ENCODE measurements at regions not wholly inside any gene's neighbourhood (a gene's known extent, or its start where the extent isn't known, plus 50 kb on each side); places are given as distances from the start of the nearest gene placed in this dataset.
"Not testable (repeated sequence)": the region's sequence is repeated elsewhere in the genome, so short reads cannot be mapped to it uniquely, and the experiment has no call there.

DNA sequence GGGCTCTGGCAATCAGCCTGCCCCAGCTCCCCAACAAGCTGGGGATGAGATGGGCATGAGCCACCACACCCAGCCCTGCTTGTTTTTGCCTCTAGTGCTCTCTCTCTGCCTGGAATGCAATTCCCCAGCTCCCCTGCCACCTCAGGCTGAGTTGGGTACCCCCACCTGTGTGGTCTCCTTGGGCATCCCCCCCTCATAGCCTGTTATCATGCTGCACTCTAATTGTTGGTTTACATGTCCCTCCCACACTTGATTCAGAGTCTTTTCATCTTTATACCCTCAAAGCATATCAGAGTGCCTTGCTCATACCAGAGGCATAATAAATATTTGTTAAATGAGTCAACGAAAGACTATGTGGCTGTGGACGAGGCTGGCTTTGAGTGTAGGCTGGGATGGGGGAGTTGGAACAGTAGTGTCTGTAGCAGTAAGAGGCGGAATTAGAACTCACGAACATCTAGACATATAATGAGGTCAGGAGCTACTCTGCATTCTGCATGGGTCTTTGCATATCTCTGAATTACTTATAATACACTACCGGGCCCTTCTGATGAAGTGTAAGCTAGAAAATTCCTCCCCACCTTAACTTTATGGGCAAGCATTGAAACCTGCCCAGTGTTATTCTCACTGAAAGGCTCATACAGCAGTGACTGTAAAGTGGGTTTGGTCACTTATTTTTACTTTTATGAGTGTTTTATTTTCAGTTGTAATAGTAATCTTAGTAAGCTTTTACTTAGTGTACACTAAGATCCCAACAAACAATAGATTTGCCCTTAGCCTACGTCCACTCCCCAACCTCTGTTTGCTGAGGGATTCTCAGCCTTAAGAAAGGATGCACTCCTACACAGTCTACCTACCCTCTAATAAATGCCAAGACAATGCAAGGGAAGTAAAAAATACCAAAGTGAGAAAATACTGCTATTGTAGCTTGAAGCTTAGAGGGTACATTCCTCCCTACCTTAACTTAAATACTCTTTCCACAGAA is 58.7 kb downstream of the EDN1 start:
- DNase-seq: no peak

DNA sequence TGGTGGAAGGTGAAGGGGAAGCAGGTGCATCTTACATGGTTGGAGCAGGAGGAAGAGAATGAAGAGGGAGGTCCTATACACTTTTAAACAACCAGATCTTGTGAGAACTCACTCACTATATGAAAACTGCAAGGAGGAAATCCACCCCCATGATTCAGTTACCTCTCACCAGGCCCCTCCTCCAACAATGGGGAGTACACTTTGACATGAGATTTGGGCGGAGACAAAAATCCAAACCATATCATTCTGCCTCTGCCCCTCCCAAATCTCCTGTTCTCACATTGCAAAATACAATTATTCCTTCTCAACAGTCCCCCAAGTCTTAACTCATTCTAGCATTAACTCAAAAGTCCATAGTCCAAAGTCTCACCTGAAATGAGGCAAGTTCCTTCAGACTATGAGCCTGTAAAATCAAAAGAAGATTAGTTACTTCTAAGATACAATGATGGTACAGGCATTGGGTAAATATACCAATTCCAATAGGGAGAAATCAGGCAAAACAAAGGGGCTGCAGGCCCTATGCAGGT is 60.5 kb downstream of the EDN1 start:
- DNase-seq: no peak

DNA sequence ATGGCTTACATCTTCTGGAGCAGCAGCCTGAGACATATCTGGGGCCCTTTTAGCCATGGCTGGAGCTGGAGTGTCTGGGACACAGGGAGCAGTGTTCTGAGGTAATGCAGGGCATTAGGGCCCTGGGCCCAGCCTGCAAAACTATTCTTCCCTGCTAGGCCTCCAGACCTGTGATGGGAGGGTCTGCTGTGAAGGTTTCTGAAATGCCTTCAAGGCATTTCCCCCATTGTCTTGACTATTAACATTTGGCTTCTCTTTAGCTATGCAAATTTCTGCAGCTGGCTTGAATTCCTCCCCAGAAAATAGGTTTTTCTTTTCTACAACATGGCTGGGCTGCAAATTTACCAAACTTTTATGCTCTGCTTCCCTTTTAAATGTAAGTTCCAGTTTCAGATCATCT is 61.5 kb downstream of the EDN1 start:
- no peak for DNase-seq

DNA sequence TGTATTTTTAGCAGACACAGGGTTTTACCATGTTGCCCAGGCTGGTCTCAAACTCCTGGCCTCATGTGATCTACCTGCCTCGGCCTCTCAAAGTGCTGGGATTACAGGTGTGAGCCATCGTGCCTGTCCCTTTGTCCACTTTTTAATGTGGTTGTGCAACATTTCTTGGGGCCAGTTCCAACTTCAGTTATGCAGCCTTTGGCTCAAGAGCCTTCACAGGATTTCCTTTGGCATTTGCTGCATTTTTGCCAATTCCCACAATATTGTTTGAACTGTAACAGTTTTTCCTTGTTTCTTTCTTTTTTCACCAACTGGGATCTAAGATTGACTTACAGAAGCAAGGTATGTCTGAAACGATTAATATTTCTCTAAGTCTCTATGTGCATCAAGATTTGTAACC is 63.6 kb downstream of the EDN1 start:
- no peak for DNase-seq

DNA sequence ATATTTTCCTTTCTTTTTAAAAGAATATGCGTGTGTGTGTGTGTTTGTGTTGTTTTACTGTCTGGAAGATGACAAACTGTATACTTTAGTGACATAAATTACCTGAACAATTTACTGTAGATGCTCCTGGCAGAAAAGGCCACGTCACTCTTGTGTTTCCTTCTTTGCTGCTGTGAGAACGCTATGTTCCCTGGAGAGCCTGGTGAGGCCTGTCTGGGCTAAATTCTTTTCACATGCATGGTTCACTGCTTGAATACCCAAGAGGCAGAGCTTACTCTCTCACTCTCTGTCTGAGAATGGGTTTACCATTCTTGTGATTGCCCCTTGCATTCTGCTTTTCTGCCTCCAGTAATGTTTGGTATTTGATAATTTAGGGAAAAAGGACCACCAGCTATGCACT is 64.3 kb downstream of the EDN1 start:
- no peak for DNase-seq

DNA sequence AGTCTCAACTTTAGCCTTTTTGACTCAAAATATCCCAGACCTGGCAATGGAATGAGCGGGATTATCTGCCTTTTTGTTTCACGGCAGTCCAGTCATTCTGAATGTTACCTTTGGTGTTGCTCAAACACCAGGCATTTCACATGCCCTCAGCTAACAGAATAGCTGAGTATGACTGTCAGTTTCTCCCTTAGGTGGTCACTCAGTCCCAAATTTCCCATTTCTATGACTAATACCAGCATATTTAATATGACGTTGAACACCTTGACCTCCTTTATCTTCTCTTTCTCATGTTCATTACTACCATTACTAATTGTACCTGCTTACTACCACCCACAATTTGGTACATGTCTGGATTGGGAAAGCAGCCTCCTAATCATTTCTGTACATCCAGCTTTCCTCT is 65.2 kb downstream of the EDN1 start:
- no peak for DNase-seq

DNA sequence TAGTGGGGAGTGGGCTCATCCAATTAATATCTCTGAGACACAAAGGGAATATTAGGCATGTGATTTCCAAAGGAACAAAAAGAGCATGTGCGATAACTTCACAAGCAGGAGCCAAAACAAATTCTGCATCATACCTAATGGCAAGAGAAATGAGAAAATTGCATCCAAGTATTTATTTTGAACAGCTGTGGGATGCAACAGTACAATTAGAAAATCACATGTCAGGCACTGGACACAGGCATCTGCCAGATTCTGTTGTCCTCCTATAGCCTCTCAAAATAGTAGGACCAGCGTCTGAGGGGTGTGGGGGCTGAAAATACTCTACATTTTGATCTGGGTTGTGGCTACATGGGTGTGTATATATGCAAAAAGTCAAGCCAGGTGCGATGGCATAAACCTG is 66.3 kb downstream of the EDN1 start:
- DNase-seq: no peak

DNA sequence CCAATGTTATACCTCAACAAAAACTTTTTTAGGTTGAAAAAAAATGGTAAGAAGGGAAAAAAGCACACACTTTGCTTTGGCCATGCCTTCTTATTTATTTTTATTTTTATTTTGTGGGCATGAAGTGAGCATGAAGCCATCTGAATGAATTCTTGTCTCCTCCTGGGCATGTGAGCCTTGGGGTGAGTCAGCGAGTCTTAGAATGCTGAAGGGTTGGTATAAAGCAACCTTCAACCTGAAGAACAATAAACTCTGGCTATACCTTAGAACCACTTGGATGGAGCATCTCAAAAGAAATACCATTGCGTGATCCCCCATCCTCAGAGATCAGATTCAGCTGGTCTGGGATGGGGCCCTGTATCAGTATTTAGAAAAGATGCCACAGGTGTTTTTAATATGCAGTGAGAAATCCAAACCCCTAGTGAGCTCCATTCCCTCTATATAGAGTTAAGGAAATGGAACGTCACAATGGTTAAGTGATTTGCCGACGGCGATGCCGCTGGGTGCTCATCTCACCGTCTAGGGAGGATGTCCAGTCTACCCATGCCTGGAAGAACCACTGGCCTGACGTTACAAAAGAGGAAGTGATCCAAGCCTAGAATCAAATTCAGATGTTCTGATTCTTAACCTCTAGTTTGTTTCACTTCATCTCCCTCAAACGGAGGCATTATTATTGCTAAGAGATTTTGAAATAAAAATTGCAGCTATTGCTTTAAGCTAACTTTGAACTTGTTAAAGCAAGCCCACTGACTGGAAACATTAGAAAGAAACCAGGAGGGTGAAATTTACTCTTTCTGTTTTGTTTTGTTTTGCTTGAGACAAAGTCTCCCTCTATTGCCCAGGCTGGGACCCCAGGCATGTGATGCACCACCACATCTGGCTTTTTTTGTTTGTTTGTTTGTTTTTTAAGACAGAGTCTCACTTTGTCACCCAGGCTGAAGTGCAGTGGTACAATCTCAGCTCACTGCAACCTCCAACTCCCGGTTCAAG is 67.1 kb downstream of the EDN1 start:
- no peak for DNase-seq

DNA sequence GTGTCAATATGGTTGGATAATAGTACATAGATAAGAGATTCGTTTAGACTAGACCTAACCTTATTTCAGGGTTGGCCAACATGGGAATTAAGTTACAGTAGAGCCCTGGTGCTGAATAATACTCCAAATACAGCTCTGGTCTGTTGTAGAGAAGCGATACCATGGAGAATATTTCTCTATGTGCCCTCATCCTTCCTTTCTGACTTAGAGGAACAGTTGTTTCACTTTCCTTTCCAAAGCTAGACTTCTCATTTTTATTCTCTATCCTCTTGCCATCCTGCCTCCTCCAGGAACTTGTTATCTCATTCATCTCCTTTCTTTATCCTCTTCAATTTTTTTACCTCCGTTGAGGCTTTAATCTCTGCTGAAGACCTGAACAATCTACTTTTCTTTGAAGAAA is 68.9 kb downstream of the EDN1 start:
- DNase-seq: no peak

DNA sequence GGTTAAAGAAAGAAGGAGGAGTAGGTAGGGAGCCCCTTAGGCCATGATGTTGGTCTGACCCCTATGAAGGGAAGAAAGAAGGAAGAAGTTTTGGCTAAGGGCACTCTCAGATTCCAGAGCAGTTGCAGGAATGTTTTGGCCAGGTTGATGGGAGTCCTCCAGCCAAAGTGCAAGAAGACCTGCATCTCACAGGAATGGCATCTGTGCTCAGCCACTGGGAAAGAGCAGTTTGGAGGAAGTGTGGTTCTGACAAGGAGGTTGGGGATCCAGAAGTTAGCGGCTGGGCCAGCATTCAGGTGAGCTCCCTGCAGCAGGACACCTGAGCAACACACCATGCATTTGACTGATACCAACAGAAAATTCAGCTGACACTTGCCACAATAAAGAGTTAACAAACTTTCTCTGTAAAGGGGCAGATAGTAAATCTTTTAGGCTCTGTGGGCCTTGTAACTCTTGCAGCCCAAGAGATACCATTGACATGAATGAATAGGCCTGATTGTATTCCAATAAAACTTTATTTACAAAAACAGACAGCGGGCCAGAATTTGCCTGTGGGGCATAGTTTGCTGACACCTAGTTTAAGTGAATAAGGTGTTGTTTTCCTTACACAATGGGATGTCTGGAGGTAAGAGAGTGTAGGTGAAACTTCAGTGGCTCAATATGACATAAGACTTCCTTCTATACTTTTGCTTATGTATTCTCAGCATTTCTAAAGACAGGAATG is 71.0 kb downstream of the EDN1 start:
- DNase-seq: no peak

DNA sequence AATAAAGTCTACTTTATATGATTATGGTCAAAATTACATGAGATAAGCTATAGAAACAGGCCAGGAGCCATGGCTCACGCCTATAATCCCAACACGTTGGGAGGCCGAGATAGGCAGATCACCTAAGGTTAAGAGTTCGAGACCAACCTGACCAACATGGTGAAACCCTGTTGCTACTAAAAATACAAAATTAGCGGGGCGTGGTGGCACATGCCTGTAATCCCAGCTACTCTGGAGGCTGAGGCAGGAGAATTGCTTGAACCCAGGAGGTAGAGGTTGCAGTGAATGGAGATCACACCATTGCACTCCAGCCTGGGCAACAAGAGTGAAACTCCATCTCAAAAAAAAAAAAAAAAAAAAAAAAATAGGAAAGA is 73.1 kb downstream of the EDN1 start:
- DNase-seq: not testable (repeated sequence)

DNA sequence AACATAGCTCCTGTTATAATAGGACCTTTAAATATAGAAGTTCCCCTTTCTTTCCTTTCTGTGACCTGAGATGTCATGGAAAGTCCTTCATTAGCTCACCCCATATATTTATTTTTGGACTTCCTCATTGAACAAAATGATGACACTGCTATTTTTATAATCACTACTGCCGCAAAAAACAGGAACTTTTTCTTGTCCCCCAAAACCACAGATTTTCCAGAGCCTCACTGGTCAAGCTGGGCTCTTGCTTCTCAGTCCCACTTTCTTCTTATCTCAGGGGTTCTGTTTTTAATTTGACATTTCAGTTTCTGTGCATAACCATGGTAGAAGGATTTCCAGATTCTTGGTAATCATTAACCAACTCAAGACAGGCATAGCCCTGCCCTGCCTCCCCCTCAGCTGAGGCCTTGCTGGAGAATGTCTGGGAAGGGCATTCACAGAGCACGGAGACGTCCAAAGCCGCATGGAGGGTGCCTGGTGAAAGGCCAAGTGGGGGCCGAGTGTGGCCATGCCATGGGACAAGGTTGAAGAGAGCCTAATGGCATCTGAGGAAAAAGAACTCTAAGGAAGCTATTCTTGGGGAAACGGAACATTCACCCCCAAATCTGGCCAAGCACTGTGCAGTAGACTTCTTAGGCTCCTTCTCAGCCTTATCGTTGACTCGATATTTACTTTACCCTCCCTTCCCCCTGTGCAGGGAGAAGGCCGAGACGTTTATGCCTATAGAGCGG is 73.7 kb downstream of the EDN1 start:
- peak; percentile 21 for DNase-seq

DNA sequence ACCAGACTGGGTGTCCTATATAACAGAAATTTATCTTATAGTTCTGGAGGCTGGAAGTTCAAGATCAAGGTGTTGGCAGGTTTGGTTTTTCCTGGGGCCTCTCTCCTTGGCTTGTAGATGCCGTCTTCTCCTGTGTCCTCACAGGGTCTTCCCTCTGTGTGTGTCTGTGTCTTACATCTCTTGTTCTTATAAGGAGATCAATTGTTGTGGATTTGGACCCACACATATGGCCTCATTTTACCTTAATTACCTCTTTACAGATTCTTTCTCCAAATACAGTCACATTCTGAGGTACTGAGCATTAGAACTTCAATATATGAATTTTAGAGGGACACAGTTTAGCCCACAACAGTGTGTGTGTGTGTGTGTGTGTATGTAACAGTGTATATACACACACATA is 74.5 kb downstream of the EDN1 start:
- no peak for DNase-seq

DNA sequence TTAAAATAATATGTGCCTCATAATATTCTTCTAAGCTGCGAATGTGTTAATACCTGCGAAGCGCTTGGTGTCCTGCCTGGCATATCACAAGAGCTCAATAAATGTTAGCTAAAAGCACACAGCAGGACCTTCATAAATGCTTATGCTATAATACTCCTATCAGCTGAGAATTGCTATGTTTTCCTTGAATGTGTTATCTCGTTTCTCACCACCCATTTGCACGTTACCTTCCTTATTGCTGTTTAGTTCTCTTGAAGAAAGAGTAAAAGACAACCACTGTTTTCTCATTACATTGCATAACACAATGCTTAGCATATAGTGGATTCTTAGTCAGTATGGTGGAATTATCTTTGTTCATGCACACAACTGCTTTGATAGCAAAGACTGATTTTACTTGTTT is 76.6 kb downstream of the EDN1 start:
- no peak for DNase-seq

DNA sequence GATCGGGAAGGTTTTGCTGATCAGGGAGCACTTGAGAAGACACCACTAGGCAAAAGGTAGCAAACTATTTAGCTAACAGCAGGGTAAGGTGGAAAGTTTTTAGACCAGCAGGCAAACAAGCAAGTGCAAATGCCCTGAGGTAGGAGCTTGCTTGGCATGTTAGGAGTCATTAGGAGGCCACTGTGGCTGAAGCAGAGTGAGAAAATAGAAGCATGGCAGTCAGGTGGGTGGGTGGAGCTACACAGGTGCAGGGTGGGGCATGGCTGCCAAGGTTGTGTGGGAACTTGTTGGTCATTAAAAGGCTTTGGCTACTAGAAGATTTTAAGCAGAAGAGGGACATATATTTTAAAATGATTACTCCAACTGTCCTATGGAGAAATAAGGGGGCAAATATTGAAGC is 77.3 kb downstream of the EDN1 start:
- no peak for DNase-seq

DNA sequence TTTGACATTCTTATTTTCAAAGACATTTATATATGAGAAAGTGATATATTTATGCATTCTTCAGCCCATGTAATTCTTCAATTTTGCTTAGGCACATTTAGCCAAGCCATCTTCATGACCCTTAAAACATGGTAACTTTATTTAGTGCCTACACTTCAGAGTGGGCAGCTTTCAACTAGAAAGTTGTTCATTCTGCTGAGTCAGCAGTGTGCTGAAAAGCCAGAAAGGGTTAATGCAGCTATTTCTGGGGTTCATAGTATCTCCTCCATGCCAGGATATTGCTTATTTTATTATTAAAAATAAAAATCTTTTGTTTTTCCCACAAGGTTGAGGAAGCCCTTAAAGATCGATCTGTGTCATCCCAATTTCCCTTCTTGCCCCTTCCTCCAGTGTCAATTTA is 79.2 kb downstream of the EDN1 start:
- DNase-seq: no peak

DNA sequence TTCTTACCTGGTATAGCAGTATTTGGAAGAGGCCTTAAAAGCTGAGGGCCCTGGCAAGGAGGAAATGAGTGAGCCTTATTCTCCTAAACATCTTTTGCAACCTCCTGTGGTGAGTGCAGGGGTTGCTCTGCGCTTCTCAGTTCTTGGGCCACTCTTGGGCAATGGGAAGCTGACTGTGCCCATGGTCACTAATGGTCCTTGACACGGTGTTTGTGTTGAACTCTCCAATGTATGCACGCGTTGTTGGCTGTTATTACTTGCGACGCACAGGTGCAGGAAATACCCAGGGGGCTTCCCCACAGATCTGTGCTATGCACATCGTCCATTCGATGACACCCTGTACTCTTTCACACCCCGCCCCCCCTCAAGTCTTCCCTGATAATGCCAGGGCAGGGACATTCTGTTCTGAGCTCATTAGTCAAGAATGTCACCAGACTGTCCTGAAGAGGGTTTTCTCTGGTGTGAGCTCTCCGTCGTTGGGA is 79.7 kb downstream of the EDN1 start:
- no peak for DNase-seq

DNA sequence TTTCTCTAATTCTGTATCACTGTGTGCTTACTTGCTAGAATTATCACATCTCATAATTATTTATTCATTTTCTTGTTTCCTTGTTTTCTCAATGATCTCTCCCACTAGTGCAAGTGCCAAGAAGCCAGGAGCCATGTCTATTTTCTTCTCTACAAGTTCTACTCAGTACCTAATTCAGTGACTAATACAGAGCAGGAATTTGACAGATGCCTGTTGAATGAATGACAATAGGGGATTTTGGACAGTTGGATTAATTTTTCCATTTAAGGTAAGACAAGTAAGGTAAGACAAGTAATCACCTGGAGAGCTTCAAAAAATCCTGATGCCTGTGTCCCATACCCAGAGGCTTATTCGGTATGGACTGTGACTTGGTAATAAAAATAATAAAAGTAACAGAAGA is 81.0 kb downstream of the EDN1 start:
- no peak for DNase-seq

DNA sequence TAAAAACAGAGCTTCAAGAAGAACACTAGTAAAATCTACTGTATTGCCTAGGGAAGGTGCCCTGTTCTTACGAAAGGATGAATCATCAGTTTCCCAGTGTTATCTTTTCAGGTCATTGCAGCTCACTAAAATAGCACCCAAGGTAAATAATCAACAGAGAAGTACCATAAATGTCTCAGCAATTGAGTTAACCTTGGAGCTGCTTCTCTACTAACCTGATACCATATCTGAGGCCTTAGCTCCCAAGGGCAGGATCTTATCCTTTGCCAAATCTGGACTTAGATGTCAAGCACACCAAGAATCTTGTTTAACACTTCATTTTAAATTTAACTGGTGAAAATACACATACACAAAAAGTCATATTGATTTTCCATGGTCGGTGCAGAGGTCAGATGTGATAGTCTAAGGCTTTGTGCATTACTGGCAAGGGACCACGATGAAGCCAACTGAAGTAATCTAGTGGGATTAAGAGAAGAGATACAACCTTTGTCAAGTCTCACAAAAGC is 81.5 kb downstream of the EDN1 start:
- DNase-seq: no peak

DNA sequence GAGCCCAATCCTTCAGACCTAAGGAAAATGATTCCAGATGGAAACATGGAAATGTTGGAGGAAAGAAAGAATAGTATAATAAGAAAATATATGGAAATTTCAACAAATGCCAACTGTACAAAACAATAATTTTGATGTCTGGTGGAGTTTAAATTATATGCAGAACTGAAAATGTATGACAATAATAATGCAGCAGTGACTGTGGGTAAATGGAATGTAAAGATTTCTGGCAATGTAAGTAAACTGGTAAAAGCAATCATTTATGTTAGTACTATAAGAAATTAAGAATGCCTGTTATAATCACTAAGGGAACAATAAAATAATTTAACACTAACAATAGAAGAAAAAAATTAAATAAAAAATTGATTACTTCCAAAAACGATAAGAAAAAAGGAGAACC is 89.0 kb downstream of the EDN1 start:
- DNase-seq: no peak

DNA sequence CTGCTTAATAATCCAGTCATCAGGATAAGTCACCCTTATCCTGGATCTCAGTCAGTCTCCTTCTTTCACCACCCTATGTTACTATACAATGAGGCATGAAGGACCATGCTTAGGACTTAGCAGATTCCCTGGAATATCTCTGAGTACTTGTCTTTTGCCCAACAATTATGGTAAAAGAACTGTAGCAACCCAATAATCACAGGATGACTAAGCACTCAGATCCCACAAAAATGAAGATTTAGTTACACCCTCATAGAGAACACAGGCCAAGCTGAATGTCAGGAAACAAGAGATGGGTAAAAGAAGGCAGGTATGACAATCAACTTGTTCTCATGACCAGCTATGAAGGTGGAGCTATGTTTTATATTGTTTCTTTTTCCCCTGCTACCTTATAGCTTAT is 91.4 kb downstream of the EDN1 start:
- no peak for DNase-seq

Data from hindlimb muscle (tissue), 1 donor.